GM21423 (cell line): ENCODE measurements at regions not wholly inside any gene's neighbourhood (a gene's known extent, or its start where the extent isn't known, plus 50 kb on each side); places are given as distances from the start of the nearest gene placed in this dataset.

ENCODE experiments used
- ATAC-seq: cut with Tn5 transposase; IDR thresholded peaks from one replicate; pipeline ENCODE4 v1.9.1; 2021; ENCODE audit warnings: mild to moderate bottlenecking, moderate library complexity; ENCODE audit not compliant: unreplicated experiment

DNA sequence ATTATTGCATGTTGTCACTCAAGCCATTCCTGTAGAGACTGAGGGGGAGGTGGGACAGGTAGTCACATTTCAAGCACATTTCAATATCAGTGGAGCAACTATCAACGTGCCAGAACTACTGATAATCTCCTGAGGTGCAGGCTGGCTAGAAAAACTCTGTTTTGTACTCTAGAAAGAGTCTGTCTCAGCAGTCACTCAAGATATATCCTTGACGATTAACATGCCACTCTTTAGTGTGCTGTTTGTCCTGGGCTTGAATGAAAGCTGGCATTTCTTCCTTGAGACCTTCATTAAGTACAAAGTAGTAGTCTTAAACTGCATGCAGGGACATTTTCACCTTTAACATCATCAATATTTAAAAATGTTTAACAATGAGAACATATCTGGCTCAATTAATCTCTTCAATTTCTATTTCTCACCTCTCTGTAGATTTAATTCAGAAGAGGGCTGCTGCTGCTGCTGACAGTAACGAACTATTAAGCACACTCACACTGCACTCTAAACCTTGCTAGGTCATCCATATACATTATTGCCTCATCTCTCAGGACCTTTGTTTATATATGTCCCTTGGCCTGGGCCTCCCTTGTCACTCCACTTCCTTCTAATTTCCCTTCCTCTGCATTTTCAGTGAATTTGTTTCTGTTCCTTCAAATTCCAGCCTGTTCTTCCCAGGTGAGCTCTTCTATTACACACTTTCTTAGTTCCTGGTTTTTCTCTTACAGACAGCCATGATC lies 412.0 kb downstream of the HAPSTR1 start:
- ATAC-seq = no peak

- ATAC-seq = no peak
These were observed 417.0 kb downstream of the HAPSTR1 start for GRCh38 chr16:9508328-9508936.

GRCh38 chr16:9509663-9510062 lies 418.2 kb downstream of the HAPSTR1 start:
- ATAC-seq = no peak

DNA sequence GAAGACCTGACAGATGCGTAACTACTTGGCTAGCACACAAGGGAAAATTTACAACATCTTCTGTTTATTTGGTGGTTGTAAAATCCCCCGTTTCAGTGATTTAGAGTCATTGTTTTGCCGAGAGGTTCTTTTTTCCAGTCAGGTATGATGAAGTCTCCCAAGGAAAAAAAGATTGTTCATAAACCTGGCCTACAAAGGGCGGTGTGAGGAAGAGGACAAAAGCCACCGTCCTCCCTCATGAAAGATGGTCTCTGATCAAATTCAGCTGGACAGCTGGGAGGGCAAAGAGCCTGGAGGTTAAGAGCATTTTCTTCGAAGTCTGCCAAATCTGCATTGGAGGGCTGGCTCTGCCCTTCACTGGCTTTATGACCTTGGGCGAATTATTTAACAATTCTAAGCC lies 419.9 kb downstream of the HAPSTR1 start:
- no peak for ATAC-seq

GRCh38 chr16:9516444-9516843 lies 425.0 kb downstream of the HAPSTR1 start:
- no peak for ATAC-seq

GRCh38 chr16:9518051-9518450 lies 426.6 kb downstream of the HAPSTR1 start:
- no peak for ATAC-seq

DNA sequence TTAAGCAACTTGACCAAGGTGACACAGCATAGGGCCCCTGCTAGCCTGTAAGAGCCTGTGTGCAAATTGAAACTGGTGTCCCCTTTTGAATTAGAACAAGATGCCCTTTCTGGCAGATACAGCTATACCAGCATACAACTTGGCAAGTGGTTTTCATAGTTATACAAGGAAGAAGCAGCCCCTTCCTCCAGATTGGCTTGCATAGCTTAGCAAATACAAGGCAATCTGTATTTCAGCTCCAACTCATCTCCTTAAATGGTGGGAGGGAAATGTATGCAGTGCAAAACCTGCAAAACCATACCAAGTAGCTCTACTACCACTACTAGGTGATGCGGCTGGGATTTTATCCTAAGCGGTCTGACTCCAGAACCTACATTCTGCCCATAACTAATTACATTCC lies 427.1 kb downstream of the HAPSTR1 start:
- ATAC-seq = no peak

- ATAC-seq = no peak
These were observed 430.4 kb downstream of the HAPSTR1 start for GRCh38 chr16:9521749-9522370.

DNA sequence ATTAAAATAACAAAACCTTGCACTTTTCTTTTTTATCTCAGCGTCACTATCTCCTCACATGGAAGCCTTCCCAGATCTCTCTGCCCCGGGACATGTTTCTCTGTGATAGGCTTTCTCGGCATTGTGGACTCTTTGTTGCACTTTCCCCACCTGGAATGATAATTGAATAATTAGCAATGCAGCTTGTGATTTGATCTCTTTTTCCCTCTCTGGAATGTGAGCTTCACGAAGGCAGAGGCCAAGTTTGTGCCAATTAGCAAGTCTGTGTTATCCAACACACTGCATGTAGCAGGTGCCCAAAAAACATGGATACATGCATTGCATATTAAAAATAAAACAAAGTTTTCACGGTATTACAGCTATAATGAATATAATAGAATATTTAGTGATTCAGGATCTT lies 431.2 kb downstream of the HAPSTR1 start:
- no peak for ATAC-seq

GRCh38 chr16:9523994-9524393 lies 432.6 kb downstream of the HAPSTR1 start:
- ATAC-seq = no peak

- ATAC-seq = no peak
These were observed 433.6 kb downstream of the HAPSTR1 start for GRCh38 chr16:9525037-9525436.

DNA sequence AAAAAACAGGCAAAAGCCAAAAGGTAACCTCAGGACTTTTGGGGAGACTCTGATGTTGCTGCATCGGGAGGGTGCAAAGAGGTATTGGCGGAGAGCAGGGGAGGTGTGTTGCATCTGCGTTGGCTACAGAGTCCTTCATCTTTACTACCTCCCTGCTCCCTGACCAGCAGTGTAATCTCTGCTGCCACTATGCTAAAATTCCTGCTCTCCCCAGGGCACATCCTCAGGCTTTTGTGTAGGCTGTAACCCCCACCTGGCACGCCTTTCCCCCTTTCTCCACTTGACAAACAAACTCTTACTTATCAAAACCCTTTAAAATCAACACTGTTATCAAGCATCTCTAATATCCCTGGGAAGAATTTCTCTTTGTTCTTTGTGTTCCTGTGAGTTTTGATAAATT lies 435.3 kb downstream of the HAPSTR1 start:
- ATAC-seq = no peak

- ATAC-seq = no peak
These were observed 436.5 kb downstream of the HAPSTR1 start for GRCh38 chr16:9527976-9528375.

DNA sequence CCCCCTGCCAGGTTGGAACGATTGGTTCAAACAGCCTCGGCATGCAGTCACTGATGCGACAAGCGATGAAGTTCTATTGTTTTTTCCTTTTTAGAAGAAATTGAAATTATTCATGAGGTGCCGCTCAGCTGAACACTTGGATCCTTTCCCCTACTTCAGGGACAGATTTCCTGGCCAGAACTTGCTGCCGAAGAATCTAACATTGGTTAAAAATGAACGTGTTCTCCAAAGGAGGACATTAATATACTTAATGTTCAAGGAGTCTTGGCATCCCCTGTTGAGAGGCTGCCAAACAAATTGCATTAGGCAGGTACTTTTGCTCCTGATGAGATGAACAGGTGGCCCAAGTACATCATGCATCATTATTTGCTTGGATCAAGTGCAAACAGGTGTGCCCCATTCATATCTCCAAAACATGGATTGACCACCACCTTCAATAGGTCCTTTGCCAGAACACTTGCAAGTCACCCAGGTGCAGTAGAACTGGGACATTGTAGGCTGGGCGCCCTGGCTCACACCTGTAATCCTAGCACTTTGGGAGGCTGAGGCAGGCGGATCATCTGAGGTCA lies 437.2 kb downstream of the HAPSTR1 start:
- ATAC-seq = no peak

DNA sequence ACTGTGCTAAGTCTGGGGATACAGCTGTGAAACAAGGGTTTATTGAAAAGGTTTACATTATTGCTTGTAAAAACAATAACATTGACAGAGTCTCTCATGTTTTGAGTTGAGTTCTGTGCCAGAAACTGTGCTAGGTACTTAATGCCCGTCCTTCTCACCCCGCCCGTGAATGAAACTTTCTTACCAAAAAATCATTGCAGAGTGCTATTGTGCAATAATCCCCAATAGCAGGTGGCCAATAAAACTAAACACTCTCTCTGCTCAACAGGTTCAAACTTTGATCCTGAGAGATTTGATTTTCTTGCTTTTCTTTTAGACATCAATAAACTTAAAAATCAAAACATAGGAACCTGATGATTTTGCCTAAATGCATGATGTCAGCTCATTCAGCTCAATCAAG lies 441.6 kb downstream of the HAPSTR1 start:
- ATAC-seq = no peak

GRCh38 chr16:9534759-9535158 lies 443.3 kb downstream of the HAPSTR1 start:
- ATAC-seq = no peak

DNA sequence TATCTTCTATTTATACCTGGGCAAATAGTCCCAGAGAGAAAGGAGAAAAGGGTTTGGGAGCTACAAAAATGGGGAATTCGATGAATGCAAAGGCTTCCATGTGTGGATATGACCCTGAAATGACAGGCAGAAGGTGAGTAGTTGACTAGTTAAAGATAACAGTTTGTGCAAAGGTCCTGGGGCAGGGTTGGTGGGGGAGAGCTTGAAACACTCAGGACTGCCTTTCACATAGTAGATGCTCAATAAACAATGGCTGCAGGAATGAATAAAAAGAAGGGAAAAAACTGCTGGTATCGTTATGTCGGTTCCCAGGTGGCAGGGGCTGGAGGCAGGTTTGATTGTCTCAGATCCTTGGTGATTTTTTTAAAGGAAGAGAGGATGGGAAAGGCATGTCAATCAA lies 445.5 kb downstream of the HAPSTR1 start:
- no peak for ATAC-seq

GRCh38 chr16:9539346-9539745 lies 447.9 kb downstream of the HAPSTR1 start:
- ATAC-seq = no peak

DNA sequence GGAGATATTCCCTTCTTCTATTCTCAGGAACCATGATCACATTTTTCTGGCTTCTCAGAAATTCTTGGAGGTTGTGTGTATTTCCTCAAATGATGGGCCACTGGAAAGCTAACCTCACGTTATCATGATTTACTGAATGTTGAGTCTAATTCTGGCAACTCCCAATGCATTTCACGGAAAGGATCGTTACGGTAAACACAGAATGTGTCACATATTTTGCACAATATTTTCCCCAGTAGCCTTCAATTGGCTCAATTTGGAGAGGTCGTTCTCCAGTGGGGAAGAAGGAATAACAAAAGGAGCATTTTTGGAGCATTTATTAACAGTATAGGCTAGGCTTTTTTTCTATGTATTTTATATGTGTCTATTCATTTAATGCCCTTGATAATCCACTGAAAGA lies 450.3 kb downstream of the HAPSTR1 start:
- no peak for ATAC-seq

GRCh38 chr16:9542165-9542755 lies 450.8 kb downstream of the HAPSTR1 start:
- no peak for ATAC-seq

GRCh38 chr16:9545522-9546437 lies 454.3 kb downstream of the HAPSTR1 start:
- ATAC-seq = no peak
